CD4-positive, alpha-beta T cell treated with Interleukin-17A for 4 hours (primary cell): ENCODE measurements at regions not wholly inside any gene's neighbourhood (a gene's known extent, or its start where the extent isn't known, plus 50 kb on each side); places are given as distances from the start of the nearest gene placed in this dataset.

ENCODE experiments used
- DNase-seq: peaks from one replicate; pipeline ENCODE4 v3.0.0-alpha.2; 2020; ENCODE audit warnings: mixed read lengths

DNA sequence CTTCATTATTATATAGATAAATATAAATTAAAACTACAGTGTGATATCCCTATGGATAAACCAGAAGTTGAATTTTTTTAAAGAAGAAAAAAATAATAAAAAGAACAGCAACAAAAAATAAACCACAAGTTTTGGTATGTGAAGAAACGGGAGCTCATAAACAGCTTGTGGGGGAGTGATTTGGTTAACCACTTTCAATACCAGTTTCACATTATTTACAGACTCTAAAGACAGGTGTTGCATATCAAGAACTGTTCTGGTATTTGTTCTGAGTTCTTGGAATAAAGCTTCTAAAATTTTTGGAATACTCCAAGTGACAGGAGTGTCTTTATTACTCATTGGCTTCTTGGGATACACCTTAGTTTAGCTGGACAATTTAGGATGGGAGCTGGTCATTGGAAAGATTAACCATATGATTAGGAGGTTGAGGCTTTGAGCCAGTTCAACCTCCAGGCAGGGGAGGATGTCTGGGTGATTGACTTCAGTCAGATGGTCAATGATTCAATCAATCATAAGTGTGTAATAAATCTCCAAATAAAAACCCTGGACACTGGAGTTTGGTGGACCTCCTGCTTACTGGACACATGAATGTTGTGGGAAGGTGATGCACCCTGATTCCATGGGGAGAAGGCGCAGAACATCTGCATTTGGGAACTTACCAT is 2223.1 kb upstream of the C9orf72 start:
- DNase-seq = no peak

DNA sequence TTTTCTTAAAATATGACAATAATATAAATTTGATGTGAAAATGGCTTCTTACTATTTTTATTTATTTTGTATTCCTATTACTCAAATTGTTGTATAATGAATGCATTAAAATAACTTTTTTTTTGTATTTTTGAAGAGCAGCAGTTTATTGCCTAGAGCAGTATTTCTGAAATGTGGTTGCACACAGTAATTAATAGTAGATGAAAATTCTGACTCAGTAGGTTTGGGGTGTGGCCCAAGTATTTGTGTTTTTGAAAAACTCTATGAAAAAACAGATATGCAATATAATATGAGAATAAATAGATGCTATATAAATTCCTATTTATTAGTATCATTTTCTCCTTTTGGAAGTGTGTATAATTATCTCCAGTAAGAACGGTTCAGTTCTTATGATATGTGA is 2225.3 kb upstream of the C9orf72 start:
- DNase-seq = no peak

DNA sequence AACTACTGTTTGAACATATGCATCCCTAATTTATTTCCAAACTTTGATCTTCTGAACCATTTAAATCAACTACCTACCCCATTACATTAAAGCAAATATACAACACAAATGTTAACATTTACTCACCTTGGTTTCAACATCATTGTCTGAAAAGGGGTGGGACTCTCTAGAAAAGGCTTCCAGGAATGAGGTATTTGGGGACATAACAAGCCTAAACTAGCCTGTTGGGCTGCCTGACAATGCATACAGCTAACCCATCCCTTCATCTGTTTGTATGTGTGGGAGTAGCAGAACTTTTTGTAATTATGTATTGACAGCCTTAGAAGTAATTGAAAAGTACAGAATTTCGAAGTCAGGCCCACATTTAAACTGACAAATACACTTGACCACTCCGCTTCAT is 2225.9 kb upstream of the C9orf72 start:
- DNase-seq = no peak

DNA sequence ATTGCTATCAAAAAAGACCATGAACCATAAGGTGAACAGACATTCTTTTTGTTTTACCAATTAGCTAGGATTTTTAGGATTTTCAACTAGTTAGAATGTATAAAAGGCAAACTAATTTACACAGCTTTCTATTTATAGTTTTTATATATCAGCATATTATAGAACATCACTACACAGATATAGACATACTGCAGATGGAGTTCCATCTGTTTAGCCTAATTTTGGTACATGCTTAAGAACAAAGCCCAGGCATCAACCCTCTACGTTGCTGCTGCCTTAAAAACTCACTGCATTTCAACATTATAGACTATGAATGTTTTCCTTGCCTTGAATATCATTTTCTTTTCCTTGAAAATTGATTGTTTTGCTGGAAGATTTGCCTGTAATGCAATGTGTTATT is 2227.5 kb upstream of the C9orf72 start:
- DNase-seq = no peak

DNA sequence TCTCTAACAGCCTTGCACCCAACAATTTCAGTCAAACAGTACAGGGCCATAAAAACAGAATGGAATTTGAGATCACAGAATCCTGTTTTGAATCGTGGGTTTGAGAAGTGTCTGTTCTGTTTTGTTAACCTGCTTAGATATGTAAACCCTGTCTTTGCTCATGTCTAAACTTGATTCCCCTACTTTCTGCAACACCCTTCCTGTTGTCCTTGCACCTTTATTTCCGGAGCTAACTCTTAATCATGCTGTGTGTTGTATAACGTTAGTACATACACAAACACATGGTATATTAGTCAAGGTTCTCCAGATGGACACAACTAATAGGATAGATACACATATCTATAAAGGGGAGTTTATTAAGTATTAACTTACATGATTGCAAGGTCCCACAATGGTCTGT is 2229.2 kb upstream of the C9orf72 start:
- DNase-seq = no peak

DNA sequence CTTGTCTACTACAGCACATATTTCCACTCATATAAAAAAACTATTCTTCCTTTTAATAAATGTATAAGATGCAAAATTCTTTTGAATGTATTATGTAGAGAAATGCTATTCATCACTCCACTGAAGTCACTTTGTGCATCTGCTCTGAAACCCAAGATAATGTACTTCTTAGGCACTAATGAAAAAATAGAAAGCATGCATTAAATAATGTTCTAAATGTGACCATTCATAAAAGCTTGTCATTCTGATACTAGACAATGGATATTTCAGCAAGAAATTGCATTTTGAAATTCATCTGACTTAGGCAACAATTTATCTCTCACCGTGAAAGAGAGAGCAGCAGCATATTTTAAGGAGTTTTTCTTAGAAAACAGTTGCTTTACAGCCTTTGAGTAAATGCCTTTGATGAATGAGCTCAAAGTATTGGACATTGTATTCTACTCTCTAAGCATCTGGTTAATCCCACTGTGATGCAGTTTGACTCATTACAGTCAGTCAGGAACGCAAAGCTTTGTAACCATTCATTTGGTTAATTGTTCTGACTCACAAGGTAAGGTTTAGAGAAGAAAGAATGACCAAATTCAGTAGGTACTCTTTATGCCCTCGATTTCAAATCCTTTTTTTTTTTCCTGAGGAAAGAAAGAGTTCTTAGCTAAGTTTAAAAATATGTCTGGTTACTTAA is 2233.8 kb upstream of the C9orf72 start:
- no peak for DNase-seq

DNA sequence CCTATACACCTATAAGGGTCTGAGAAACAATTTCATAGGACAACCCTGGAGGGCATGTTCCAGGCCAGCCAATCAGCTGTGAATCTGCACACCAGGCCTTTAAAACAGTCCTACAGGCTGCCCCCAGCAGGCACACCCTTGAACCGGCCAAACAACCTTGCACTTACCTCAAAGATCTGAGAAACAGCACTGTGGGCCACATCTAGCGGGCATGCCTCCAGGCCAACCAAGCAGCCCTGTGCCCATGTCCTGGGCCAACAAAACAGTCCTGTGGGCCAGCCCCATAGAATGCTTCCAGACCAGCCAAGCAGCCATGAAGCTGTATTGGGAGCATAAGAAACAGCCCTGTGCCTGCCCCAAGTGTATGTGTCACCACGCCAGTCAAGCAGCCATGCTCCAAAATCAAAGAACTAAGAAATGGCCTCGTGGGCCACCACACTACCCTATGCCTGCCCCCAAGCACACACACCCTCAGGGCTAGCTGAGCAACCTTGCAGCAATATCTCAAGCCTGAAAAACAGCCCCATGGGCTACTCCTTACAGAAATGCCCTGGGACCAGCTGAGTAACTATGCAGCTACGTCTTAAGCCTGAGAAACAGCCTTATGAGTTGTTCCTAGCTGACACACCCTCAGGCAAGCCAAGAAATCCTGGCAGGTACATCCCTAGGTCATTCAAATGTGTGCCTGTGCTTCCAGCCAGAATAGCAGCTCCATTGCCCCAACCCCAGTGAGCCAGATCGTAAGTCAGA is 2243.8 kb upstream of the C9orf72 start:
- no peak for DNase-seq

DNA sequence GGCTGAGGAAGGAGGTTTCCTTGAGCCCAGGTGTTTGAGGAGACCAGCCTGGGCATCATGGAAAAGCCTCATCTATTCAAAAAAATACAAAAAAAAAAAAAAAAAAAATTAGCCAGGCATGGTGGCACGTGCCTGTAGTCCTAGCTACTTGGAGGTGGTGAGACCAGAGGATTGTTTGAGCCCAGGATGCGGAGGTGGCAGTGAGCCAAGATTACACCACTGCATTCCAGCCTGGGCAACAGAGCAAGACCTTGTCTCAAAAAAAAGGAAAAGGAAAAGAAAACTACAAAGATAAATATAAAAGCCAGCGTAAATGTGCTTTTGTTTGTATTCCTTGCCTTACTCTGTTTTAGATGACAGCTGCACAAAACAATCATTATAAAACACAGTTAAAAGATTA is 2249.2 kb upstream of the C9orf72 start:
- no peak for DNase-seq

DNA sequence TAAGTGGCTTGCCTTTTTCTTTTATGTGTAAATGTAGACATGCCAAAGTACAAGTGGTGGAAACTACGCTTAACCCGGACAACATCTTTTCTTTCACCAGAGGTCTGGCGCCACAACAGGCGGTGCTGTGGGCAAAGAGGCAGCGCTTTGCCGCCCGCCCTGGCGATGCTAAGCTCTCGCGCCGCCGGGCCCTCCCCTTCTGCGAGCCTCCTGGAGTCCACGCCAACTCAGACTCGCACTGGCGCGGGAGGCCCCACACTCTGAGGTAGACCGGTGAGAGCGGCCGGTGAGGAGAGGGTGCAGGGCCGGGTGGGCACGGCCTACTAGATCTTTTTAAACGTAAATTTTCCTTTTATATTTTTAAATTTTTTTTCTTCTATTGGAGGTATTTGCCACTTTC is 2253.1 kb upstream of the C9orf72 start:
- DNase-seq = no peak

DNA sequence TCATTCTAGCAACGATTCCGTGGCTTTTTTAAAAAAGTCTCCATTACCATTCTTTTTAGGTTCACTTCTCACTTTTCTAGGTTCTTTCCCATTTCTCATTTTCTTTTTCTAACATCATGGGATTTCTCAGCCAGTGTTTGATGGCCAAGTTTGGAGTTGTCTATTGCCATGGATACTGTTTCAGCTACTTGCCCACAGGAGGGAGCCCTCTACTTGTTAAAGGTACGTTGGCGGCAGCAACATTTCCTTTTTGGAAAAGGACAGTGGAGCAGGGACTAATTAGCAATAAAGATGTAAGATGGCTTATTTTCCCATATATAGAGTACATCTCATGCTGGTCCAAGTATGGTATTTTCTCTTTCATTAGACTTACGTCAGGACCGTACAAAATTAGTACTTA is 2257.5 kb upstream of the C9orf72 start:
- DNase-seq = no peak

DNA sequence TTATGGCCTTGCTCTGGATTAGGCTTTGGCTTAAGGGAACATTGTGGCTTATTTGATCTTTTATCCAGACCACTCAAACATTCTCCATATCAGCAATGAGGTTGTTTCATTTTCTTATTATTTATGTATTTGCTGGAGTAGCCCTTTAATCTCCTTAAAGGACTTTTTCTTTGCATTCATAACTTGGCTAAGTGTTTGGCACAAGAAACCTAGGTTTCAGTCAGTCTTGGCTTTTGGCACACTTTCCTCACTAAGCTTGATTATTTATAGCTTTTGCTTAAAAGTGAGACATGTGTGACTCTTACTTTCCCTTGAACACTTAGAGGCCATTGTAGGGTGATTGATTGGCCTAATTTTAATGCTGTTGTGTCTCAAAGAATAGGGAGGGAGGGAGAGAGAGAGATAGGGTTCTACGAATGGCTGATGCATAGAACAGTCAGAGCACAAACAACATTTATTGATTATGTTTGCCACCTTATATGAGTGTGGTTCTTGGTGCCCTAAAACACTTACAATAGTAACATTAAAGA is 2265.3 kb upstream of the C9orf72 start:
- no peak for DNase-seq

DNA sequence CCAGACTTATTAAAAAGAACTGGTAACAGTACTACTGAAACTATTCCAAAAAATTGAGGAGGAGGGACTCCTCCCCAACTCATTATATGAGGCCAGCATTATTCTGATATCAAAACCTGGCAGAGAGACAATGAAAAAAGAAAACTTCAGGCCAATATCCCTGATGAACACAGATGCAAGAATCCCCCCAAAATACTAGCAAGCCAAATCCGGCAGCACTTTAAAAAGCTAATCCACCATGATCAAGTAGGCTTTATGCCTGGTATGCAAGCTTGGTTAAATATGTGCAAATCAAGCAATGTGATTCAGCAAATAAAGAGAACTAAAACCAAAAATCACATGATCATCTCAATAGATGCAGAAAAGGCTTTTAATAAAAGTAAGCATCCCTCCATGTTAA is 2271.0 kb upstream of the C9orf72 start:
- DNase-seq = no peak

DNA sequence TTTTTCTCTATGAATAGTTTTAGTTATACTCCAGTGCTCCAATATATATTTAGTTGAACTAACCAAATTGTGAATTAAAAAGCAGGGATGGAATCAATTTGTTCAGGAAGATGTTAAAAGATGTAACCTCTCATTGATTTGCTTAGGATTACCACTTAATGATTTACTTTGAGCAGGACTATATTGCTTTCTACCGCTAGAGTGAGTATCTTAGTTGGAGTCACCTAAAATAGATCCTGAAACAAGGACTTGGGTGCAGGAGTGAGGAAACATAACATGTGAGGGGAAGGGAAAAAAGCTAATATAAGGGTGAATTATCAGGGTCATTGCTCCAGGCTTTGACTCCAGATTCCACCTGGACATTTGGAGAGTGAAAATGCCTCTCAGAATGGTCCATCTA is 2277.4 kb upstream of the C9orf72 start:
- DNase-seq = no peak

DNA sequence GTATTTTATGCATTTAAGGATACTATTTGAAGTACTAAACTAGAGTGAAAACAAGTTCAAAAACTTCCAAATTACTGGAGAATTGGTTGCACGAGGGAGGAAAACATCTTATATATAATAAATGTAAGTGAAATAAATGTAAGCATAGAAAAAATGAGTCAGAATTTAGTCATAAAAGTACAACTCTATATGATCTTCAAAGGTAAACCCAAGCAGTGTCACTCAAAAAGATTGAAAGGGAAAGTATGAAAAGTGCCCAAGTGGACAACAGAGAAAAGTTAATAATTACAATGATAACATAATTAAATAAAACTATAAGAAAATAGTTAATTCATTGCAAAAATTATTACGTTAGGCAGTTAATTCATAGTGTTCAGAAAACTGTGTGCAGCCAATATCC is 2288.5 kb upstream of the C9orf72 start:
- no peak for DNase-seq

DNA sequence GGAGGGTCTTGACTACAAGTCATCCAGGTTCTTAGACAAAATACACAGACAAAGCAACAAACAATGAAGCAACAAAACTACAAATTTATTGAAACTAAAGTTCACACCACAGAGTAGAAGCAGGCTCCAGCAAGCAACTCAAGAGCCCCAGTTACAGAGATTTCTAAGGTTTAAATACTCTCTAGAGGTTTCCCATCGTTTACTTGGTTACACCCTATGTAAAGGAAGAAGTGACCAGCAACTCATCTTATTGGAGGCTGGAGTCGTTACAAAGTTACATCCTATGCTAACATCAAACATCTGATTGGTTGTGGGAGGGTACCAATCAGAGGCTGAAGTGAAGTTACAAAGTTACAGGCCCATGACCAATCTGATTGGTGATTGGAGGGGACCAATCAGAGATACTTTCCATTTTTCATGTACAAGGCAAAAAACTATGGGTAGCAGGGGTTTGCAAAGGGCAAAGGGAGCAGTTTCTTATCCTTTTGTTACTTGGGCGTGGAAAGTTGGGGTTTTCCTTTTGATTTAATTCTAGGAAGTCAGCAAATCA is 2292.6 kb upstream of the C9orf72 start:
- no peak for DNase-seq

DNA sequence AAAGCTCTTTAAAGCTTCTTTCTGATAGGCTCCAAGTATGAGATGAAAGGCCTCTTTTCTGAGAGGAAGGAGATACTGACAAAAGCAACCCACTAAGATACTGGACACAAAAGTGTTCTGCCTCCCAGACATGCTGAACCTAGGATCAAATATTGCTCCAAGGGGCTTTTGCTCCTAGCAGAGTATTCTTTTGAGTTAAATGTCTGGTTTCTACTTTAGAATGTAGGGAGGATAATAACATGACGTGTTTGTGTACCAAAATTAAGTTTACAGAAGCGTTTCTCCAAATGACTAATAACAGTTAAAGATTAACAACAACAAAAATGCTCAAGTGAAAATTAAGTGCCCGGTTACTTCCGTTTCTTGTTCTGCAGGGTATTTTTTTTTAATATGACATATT is 2293.3 kb upstream of the C9orf72 start:
- DNase-seq = no peak

DNA sequence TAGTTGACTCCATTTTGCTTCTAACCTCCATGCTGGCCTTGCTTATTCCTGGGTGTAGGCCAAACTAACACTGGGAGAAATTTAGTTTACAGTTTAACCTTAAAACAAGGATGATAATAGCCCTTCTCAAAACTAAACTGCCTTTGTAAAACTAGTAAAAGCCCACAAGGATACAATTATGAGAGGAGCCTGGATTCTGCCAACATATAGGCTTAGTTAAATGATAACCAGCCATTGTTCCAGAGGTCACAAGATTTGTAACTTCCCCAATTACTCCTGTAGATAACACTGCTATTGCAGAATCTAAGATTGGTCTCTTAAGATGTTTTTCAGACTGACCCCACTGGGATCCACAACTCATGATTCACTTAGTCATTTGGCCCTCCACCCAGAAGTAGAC is 2300.3 kb upstream of the C9orf72 start:
- DNase-seq = no peak

DNA sequence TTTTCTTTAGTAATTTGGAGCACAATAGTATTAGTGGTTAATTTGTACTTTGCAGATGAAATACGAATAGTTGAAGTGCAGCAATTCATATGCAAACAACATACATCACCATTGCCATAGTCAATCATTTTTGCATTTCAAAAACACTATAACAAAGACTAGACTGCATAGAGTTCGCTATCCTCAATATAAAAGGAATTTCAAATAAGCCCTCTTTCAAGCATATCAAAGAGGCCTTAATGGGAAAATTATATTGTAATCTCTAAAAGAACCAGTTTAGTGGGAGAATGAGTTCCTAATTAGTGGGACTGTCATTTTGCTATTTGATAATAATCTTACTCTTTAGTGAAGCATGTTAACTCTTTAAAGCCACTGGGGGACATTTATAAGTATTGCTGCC is 2302.3 kb upstream of the C9orf72 start:
- no peak for DNase-seq

DNA sequence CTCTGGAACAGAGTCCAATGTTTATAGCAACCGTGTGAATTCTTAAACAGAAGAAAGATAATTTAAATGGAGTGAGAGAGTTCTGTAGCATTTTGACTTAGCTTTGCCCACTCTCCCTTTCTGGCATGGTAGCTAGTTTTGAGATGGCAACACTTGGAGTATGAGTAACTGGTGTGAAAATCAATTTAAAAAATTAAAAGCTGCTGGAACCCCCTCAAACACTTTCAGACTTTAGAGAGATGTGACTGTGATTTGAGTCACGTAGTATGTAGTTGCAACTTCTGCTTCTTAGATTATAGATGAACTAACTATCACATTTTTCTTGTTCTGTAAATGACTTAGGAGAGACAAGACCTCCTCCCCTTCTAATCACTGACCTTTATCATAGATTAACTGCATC is 2309.5 kb upstream of the C9orf72 start:
- no peak for DNase-seq

DNA sequence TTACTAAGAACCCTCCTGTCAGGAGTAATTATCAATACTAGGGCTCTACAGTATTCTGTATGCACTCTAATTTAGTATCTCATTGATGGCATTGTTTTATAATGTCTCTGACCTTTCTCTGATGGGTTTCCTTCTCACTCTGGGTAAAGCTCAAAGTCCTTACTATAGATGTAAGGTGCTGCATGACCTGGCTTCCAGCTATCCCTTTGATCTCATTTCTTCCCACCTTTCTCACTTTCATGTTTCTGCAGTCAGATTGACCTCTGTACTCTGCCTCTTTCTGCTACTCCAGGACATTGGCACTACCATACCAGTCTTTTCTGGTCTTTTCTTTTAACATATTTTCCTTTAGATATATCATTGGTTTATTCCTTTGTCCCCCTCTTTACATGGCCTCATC is 2332.8 kb upstream of the C9orf72 start:
- no peak for DNase-seq

DNA sequence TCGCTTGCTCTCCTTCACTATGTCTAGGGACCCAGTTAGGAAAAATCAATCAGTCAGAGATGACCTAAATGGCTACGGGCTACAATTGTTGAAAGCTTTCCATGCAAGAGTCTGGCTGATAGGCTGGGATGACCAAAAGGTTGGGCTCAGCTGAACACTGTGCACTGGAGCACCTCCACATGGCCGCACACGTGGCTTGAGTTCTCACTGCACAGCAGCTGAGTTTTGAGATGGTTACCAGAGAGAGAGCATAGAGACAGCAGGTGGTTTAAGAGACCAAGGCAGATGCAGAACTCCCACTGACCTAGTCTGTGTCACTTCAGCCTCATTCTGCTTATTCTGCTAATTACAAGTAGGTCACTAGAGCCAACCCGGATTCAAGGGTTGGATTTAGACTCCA is 2354.8 kb upstream of the C9orf72 start:
- DNase-seq = no peak

DNA sequence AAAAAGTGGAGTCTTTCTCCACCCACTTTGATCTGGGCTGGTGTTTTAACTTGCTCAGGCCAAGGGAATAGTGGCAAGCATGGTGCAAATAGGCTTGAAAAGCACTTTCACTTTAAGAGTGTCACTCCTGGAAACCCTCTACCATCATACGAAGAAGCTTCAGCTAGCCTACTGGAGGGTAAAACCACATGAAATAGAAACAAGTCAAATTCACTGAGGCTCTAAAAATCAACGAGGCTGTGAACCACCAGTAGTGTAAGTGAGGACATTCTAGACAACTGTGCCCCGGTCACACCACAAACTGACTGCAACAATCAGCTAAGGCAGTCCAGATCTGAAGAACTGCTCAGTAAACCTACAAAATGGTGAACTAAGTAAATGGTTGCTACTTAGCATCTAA is 2366.3 kb upstream of the C9orf72 start:
- DNase-seq = no peak

DNA sequence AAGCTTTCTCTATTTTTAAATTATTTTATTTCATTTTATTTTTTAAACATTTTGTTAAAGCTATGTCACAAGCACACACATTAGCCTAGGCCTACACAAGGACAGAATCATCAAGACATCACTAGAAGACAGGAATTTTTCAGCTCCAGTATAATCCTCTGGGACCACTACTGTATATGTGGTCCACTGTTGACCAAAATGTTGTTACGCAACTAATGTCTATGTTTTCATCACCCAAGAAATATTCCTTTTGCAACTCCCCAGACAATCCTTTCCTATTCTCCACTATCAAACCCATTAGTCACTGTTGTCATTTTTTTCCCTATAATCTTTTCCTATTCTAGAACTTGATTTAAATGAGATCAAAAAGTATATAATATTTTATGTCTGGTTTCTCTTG is 2371.7 kb upstream of the C9orf72 start:
- no peak for DNase-seq

DNA sequence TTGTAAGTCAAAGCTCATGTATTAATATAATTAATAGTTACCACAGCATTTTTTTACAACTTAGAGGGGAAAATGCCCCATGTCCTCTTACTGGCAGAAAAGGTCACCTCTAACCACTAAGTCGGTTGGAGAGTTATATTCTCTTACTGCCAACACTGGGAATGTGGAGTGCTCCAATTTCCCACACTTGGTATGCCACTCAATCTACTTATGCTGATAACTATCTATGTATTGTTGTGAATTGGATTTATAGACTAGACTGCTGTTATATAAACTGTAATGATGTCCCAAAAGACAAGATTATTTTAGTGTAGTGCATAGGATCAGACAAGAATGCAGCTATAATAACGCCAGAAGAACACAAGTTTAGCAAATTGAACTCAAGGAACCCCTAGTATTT is 2385.2 kb upstream of the C9orf72 start:
- DNase-seq = no peak
